GM12873 (cell line): ENCODE measurements at regions not wholly inside any gene's neighbourhood (a gene's known extent, or its start where the extent isn't known, plus 50 kb on each side); places are given as distances from the start of the nearest gene placed in this dataset.

Source experiments
- CTCF ChIP-seq: IDR thresholded peaks from 2 replicates; pipeline ENCODE4 v1.5.1; 2012; ENCODE audit warnings: low read depth, mild to moderate bottlenecking, moderate library complexity, low read length, control low read depth; ENCODE audit not compliant: insufficient read depth; ENCODE audit errors: missing control alignments

GRCh38 chr10:76811430-76811829 is 826.2 kb downstream of the KCNMA1 start:
- no peak for TF ChIP-seq CTCF

- TF ChIP-seq CTCF, result no peak
Measured at GRCh38 chr10:76788452-76788811, 849.2 kb downstream of the KCNMA1 start.

- no peak for TF ChIP-seq CTCF
Measured at GRCh38 chr10:76787746-76788451, 849.7 kb downstream of the KCNMA1 start.

- no peak for TF ChIP-seq CTCF
Measured at GRCh38 chr10:76786504-76787072, 851.0 kb downstream of the KCNMA1 start.

GRCh38 chr10:76784076-76784475 is 853.5 kb downstream of the KCNMA1 start:
- no peak for TF ChIP-seq CTCF

- TF ChIP-seq CTCF, result no peak
Measured at GRCh38 chr10:76779796-76780301, 857.8 kb downstream of the KCNMA1 start.

- no peak for TF ChIP-seq CTCF
Measured at GRCh38 chr10:76778914-76779795, 858.5 kb downstream of the KCNMA1 start.
